ENCODE measurements at regions not wholly inside any gene's neighbourhood (a gene's known extent, or its start where the extent isn't known, plus 50 kb on each side); places are given as distances from the start of the nearest gene placed in this dataset.

DNA sequence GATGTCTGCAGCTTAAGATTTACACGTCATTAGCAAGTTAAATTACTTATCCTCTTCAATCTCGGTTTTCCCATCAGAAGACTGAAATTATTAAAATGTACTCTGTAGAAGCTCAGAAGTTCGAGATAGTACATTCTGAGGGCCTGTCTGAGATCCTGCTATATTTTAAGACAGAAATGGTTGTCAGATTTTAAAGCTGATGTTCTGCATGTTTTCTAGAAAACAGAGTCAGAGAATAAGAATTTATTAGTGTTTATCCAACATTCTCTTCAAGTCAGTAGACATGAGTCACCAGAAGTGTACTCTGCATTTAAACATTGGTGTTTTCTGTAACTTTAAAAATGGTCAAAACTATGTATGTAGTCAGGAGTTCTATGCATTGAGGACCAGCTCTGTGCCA is 155.2 kb upstream of the MYOCD start:
- H3K4me3 ChIP-seq (ENCODE audit: low read depth, low read length), result no peak overlapping the region
- TF ChIP-seq CTCF (IDR thresholded peaks at IDR 0.05; ENCODE audit: control insufficient read depth, extremely low read depth, insufficient read depth), result no peak
- DNase-seq (ENCODE audit: low read depth), result no peak

DNA sequence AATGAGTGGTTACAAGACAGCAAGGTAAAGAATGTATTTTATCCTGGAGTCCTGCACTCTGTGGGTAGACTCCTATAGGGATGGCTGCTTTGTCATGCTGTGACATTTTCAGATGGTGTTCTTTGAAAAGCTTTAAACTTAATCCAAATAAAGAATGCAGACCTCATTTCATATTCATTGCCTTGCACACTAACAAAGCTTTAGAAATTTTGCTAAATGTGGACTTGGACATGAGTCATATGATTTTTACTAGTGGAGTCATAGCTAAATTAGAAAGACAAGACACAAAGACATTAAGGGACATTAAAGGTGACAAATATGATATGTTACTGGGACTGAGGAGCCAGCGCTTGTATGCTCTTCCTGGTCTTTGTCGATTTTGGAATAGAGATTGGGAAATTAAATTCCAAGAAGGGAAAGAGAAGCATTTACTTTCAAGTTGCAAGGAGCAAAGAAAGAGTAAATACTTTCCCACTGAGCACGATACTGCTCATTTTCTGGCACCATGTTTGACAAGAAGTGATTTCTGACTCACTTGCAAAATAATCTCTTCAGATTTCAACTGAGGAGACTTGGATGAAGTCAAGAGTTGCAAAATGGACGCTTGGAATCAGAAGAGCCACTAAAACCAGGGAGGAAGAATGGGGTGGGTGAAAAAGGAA is 152.9 kb upstream of the MYOCD start:
- H3K4me3 ChIP-seq (ENCODE audit: low read depth, low read length), result no peak overlapping the region
- no peak for TF ChIP-seq CTCF (IDR thresholded peaks at IDR 0.05; ENCODE audit: control insufficient read depth, extremely low read depth, insufficient read depth)
- DNase-seq (ENCODE audit: low read depth), result no peak

DNA sequence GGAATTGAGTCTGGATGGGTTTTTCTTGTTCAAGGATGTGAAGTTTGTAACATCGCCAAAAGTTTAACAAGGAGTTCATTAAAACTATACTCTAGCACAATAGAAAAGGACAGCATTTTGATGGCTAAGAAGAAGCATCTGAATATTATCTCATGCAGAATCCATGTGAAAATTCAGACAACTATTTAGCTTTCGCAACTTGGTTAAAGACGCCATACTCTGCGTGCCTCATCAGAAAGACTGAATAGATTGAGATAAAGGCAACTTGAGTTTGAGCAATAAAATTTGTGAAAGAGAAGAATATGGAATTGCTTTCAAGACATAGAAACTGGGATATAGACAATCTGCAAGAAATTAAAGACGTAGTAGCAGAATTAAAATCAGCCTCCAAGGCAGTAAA is 151.1 kb upstream of the MYOCD start:
- no peak for TF ChIP-seq CTCF (IDR thresholded peaks at IDR 0.05; ENCODE audit: control insufficient read depth, extremely low read depth, insufficient read depth)
- no peak for DNase-seq (ENCODE audit: low read depth)
- no peak overlapping the region for H3K4me3 ChIP-seq (ENCODE audit: low read depth, low read length)

GRCh38 chr17:12519956-12520594 is 145.6 kb upstream of the MYOCD start:
- TF ChIP-seq CTCF (IDR thresholded peaks at IDR 0.05; ENCODE audit: control insufficient read depth, extremely low read depth, insufficient read depth), result no peak
- no peak for DNase-seq (ENCODE audit: low read depth)
- no peak overlapping the region for H3K4me3 ChIP-seq (ENCODE audit: low read depth, low read length)

DNA sequence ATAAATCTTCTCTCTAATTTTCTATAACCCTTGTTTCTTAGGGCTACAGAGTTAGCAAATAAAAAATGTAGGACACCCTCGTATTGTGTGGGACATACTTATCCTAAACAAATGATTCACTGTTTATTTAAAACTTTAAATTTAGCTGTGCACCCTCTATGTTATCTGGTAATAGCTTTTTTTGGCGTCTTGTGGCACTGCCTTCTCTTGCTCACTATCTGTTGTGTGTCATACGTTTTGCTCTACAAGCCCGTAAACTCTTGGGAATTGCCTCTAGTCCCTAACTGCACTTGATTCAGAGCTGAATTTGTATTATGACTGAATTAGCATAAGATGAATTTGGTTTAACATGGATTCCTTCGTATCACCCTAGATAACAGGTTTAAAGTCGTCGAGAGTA is 144.3 kb upstream of the MYOCD start:
- H3K4me3 ChIP-seq (ENCODE audit: low read depth, low read length), result no peak overlapping the region
- no peak for TF ChIP-seq CTCF (IDR thresholded peaks at IDR 0.05; ENCODE audit: control insufficient read depth, extremely low read depth, insufficient read depth)
- no peak for DNase-seq (ENCODE audit: low read depth)

- no peak overlapping the region for H3K4me3 ChIP-seq (ENCODE audit: low read depth, low read length)
- no peak for DNase-seq (ENCODE audit: low read depth)
Measured at GRCh38 chr17:12522336-12522735, 143.4 kb upstream of the MYOCD start.

More at GRCh38 chr17:12522336-12522735, 143.4 kb upstream of the MYOCD start:
- no peak for TF ChIP-seq CTCF (IDR thresholded peaks at IDR 0.05; ENCODE audit: control insufficient read depth, extremely low read depth, insufficient read depth)

Data from LNCaP clone FGC (cell line).